PC-3 (cell line): ENCODE measurements at regions not wholly inside any gene's neighbourhood (a gene's known extent, or its start where the extent isn't known, plus 50 kb on each side); places are given as distances from the start of the nearest gene placed in this dataset.

Experiments used
- EZH2phosphoT487 ChIP-seq: fragments of 300-600 bp; sonication (generic); IDR thresholded peaks from 2 replicates; pipeline ENCODE4 v1.6.1; 2018; ENCODE audit warnings: mild to moderate bottlenecking, antibody characterized with exemption, low read length, borderline replicate concordance
- TF ChIP-seq, protein P1 (sequence below): fragments of 300-600 bp; sonication (generic); conservative IDR thresholded peaks from 2 replicates; pipeline ENCODE4 v1.5.1; 2017; ENCODE audit warnings: antibody characterized with exemption, low read depth, mild to moderate bottlenecking, low read length

DNA sequence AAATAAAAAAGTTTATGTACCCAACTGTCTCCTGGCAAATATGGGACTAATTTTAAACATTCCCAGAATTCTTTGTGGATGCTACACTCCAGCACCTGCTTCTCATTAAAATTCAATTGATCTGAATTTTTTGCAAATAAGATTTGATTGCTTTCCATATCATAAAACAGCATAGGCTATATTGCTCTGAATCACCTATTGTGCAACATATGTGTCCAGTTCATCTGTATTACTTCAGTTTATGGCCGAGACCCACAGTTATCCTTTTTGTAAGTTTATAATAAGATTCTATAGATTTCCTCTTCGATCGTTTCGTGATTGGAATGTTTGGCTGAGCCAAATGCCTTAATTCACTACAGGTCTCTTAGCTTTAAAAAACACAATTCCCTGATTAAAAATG is 351.1 kb downstream of the TFEC start:
- TF ChIP-seq, protein P1, sequence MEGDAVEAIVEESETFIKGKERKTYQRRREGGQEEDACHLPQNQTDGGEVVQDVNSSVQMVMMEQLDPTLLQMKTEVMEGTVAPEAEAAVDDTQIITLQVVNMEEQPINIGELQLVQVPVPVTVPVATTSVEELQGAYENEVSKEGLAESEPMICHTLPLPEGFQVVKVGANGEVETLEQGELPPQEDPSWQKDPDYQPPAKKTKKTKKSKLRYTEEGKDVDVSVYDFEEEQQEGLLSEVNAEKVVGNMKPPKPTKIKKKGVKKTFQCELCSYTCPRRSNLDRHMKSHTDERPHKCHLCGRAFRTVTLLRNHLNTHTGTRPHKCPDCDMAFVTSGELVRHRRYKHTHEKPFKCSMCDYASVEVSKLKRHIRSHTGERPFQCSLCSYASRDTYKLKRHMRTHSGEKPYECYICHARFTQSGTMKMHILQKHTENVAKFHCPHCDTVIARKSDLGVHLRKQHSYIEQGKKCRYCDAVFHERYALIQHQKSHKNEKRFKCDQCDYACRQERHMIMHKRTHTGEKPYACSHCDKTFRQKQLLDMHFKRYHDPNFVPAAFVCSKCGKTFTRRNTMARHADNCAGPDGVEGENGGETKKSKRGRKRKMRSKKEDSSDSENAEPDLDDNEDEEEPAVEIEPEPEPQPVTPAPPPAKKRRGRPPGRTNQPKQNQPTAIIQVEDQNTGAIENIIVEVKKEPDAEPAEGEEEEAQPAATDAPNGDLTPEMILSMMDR, result no peak
- no peak for TF ChIP-seq EZH2phosphoT487
